ENCODE measurements at regions not wholly inside any gene's neighbourhood (a gene's known extent, or its start where the extent isn't known, plus 50 kb on each side); places are given as distances from the start of the nearest gene placed in this dataset.

- TF ChIP-seq CHD1 (IDR thresholded peaks at IDR 0.05; ENCODE audit: low read depth, low read length) (no peak), MAFK (IDR thresholded peaks at IDR 0.05; ENCODE audit: low read depth, low read length) (no peak), GABPA (IDR thresholded peaks at IDR 0.05; ENCODE audit: borderline replicate concordance, insufficient read depth, low read length) (no peak), SRF (IDR thresholded peaks at IDR 0.05; ENCODE audit: low read depth, low read length) (no peak), CHD2 (IDR thresholded peaks at IDR 0.05; ENCODE audit: low read length) (no peak), HDAC2 (IDR thresholded peaks at IDR 0.05; ENCODE audit: borderline replicate concordance in 1 of 2, low read depth in 2 of 2, low read length in 2 of 2) (no peak), SP4 (IDR thresholded peaks at IDR 0.05; ENCODE audit: low read length) (no peak), SUZ12 (IDR thresholded peaks at IDR 0.05; ENCODE audit: low read length) (no peak), SP2 (IDR thresholded peaks at IDR 0.05; ENCODE audit: low read length) (no peak), FOSL1 (IDR thresholded peaks at IDR 0.05; ENCODE audit: insufficient read depth, low read depth, low read length) (no peak), GTF2F1 (IDR thresholded peaks at IDR 0.05; ENCODE audit: borderline replicate concordance, low read depth, low read length) (no peak)
These were observed 151.8 kb downstream of the LHFPL1 start (continued) for GRCh38 chrX:112527903-112528302.
